SKM-1 treated with dmso at 0.1 percent for 144 hours (cell line): ENCODE measurements at regions not wholly inside any gene's neighbourhood (a gene's known extent, or its start where the extent isn't known, plus 50 kb on each side); places are given as distances from the start of the nearest gene placed in this dataset.

ENCODE experiments used
- DNase-seq: peaks from one replicate; lab custom pipeline; 2025; ENCODE audit not compliant: unreplicated experiment; lab: John Stamatoyannopoulos, UW

DNA sequence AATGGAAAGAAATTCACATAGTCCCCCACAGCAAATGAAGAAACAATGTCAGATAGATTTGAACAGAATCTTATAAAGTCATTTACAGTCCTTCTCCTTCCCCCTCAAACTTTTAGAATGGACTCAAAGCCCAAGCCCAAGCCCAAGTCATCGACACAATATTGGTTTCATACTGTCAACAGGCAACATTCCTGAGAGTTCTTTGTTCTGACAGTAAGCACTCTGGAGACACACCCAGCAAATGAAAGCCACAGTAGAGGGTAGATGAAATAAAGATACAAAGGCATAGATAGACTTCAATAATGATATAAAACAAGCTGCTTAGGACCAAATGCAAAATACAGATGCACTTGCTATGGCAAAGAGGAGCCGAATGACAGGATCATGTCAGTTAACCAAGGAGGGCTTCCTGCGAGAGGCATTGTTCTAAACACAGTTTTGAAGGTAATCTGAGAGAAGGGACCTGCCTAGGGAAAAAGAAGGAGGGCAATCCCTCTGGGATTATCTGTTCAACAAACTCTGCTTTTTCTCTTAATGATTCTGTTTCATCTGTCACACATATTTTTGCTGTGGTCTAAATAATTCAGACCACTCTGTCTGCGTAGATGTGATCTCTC is 97.1 kb upstream of the MAP4K3 start:
- no peak for DNase-seq

DNA sequence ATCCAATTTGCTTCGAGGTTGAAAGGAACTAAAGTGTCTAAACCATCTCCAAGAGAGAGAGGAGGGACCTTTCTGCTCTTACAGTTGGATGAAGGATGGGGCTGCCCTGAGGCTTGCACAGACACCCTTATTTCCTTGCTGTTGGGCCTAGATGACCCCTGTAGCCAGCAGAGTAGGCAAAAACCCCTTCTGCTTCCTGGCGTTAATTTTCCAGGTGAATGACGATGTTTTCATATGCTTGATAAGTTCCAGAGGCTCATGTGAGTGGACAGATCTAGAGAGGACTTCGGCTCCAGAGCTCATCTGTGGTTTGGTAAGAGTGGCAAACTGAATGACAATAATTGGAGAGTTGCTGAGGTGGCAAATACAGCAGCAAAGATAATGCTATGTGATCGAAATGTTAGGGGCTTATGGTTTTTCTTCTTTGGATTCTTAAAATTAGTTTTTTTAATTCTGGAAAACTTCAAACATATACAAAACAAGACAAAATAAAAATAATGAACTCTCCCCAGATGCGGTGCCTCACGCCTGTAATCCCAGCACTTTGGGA is 98.6 kb upstream of the MAP4K3 start:
- no peak for DNase-seq

DNA sequence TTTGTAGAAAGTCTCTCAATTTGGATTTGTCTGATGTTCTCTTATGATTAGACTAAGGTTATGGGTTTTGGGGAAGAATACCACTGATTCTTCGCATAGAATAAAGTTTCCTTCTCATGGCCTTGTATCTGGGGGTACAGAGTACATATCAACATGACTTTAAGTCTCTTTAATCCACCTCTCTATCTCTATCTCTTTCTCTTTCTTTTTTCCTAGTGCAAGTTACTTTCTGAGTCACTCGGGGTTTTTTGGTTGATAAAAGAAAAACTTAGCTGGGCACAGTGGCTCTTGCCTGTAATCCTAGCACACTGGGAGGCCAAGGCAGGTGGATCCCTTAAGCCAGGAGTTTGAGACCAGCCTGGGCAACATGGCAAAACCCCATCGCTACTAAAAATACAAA is 100.1 kb upstream of the MAP4K3 start:
- DNase-seq: no peak

DNA sequence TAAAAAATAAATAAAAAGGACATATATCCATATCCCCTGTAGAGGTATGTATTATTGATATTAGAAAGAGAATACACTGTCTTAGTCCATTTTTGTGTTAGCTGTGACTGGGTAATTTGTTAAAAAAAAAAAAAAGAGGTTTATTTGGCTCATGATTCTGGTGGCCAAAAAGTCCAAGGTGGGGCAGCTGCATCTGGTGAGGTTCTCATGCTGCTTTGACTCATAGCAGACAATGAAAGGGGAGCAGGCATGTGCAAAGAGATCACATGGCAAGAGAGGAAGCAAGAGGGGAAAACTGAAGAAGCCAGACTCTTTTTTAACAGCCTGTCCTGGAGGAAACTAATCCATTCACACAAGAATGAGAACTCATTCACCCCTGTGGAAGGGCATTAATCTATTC is 101.6 kb upstream of the MAP4K3 start:
- DNase-seq: no peak

DNA sequence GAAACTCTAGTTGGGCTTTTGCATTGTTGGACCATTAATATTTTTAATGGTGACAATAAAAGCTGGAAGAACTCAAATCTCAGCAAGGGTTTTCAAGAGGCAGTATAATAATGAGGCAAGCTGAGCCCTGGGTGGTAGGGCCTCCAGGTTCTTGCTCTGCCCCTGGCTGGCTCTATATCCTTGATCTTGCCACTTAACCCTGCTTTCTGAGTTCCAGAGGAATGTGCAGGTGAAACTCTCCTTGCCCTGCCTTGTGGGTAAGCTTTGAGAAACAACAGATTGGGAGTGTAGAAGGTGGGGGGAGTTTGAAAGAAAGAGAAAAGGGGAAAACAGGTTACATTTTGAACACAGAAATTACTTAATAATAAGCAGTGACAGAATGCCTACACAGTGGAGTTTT is 103.3 kb upstream of the MAP4K3 start:
- DNase-seq: no peak

DNA sequence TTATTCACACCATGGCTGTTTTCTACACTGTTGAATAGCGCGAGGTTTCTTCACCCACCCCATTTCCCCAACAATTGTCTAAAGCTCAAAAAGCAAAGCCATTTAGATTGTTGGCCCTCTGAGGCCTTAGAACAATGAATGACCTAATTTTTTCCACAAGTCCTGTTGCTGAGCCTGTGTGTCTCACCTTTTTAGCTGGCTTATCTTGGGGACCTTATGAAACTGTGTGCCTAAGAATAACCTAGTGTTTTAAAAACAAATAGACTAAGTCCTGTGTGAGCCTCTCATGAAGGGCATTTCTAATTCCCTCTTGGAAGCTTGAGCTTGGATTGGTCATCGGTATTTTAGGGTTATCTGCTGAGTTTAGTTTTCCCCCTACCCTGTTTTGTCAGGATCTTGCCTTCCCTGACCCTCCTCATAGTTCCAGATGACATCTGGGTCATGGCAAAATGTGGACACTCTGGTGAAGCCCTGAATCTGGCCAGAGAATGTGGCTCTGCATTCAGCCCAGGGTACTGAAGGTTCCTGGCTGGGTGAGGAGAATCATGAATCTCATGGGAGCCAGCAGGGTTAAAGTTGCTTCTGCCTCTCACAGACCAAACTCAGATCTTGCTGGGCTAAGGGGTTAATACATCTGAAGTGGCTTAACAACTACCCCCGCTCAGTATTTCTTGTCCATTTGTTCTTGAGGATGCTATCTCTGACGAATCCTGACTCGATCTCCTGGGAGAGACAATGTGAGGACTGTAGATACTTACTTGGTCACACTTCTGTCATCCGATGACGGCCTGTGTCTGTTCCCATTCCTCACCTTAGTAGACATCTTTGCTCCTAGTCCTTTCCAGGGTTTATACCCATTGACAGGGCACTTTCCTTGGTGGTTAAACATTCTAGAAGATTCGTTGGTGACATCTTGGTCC is 104.2 kb upstream of the MAP4K3 start:
- DNase-seq: no peak

DNA sequence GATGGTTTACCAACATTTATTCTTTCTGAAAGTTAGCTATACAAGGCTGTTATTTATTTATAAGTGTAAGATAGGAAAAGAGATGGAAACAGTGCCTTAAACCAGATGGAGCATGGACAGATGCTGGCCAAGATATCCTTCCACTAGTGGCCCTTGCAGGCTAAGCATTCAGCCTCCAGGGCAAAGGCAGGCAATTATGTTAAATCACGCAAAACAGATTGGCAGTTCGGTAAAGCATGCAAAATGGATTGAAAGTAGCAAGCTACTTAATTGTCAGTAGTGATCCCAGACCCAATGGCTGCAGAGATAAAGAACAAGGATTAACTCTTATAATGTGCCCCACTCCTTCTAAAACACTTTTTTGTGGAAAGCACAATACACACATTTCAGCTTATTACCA is 105.4 kb upstream of the MAP4K3 start:
- DNase-seq: no peak

DNA sequence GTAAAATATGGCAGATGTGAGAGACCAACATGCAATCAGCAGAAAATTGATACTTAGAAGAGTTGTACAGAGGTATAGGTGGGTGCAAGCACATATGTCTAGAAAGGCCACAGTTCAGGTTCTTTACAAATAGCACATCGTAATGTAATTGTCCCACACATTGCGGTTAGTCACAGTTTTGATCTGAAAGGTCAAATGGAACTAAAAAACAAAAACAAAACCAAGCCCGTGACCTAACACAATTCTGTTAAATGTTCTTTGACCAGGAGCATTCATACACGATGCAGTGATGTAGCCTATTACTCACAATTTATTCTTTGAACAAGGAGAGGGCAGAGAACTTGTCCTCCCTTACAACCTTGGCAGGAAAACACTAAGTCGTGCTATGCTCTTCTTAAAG is 108.9 kb upstream of the MAP4K3 start:
- DNase-seq: no peak

DNA sequence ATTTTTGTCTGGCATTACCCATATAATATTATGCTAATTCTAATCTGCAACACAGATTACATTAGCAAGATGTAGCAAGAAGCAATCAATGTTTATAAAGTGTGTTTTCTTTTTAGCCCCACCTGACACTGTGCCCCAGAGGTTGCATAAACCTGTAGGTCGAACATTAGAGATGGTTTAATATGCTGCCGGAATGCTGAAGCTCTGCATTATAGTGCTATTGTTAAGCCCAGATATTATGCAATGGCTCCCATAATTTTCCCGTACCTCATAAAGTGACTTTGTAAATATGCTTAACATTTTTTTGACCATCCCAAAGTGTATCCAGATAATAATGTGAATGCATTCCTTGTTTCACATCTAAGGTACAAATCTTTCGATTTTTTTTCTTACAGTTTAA is 109.3 kb upstream of the MAP4K3 start:
- DNase-seq: no peak

DNA sequence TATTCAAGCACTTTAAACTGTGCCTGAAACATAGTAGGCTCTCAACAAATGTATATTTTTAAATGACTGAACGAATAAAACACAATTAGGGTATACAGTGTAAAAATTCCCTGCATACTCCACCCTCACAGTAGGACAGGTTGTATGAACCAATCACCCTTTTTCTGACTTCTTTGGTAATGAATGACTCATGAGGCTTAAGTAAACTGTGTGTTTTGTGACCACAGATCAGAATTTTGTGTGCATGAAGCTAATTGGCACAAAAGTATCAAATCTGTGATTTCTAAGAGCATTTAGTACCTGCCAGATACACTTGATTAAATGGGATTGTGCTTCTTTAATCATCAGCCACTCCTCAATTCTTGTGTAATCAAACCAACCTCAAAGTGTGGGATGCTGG is 109.9 kb upstream of the MAP4K3 start:
- DNase-seq: no peak

DNA sequence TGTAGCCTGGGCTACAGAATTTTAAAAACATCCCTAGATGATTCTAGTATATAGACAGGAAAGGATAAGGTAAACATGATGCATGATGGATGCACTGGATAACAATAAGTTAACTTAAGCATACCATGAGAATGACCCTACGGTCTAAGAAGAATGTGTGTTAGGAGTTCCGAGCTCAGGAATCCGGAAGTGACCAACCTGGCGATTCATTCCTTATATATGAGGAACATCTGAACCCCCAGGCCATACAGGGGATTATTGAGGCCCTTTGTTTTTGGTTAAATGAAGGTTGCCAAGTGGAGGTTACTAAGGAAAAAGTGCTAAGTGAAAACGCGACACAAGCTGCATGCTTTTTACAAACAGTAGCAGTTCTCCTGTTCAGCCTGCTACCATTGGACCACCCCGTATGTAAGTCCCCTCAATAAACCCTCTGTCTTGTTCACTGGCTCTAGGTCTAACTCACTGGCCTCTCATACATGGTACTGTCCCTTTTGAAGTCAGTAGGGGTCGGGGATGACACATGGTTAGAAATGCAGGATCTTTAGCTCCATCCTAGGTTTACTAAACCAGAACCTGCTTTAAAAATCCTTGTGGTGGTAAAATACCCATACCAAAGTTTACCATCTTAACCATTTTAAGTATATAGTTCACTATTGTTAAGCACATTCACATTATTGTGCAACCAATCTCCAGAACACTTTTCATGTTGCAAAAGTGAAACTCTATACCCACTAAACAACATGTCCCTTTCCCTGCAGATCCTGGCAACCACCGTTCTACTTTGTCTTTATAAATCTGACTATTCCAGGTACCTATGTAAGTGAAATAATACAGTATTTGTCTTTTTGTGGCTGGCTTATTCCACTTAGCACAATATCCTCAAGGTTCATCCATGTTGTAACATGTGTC is 111.0 kb upstream of the MAP4K3 start:
- no peak for DNase-seq

DNA sequence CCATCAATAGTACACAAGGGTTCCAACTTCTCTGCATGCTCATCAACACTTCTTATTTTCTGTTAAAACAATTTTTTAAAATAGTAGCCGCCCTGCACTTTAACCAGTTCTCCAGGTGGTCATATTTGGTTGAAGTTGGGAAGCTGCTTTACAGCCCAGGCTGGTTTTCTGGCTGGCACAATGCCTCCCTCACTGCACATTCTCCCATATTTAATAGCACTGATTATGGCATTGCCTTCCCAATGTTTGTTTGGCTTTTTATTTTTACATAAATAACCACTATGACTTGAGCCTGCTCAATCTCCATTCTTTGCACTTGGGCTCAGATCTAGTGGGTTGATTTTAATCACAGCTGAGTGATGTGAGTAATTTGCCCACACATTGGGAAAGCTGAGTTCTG is 111.9 kb upstream of the MAP4K3 start:
- no peak for DNase-seq

DNA sequence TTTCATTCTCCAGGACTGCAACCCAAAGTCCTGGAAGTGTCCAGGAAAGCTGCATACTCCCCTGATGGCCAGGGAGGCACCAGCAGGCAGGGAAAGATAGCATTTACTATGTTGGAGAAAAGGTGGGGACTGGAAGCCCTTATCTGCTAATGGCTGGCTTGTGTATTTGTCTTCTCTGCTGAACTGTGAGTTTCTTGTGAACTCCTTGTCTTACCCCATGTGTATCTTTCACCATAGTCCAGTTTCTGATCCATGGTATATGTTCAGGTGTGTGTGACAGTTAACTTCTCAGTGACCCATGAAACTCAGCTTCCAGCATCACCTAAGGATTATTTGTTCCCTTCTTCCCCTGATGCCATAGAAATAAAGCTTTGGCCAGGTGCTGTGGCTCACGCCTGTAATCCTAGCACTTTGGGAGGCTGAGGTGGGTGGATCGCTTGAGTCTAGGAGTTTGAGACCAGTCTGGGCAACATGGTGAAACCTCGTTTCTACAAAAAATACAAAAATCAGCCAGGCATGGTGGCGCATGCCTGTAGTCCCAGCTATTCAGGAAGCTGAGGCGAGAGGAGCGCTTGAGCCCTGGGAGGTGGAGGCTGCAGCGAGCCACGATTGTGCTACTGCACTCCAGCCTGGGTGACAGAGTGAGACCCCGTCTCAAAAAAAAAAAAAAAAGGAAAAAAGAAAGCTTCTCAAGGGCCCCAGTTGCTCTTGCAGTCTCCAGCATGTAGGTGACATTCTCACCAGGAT is 112.8 kb upstream of the MAP4K3 start:
- no peak for DNase-seq

DNA sequence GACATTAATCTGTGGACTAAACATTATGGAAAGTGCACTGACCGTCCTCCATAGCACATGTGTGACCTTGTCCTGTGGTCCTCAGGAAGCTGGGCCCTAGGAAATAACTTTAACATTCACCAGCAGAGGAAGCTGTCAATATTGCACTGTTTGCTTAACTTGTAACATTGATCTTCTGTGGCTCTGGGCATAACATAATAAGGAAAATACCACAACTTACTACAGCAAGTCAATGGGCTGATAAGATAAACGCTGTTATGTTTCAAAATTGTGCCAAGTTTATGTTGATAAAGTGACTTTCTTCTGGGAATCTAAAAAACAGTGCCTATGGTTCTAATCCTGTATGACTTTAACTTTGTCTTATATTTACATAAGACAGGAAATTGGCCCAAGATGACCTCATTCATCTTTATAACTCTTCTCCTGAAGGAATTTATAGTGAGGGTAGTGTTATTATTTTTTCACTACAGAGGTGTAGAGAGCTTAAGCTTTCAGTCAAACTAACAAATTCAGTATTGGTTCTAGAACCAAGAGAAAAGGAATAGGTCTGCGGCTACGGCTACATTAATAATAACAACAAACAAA is 113.7 kb upstream of the MAP4K3 start:
- no peak for DNase-seq

DNA sequence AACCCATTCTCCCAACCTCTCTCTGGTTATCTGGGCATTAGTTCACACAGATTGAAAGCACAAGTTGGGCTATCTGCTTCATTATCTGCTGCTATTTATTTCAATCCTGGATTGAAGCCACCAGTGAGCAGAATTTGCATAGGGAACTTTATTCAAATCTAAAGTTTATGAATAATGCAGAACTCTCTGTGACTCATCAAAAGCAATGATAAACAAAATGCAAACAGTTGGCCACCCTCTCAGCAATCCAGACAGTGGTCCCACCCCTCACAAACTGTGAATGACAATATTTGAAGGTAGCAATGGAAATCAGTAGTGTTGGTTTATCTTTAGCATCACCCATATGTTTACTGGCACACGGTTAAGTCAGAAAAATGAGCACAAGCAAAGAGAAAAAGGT is 106.8 kb upstream of the TMEM178A start:
- no peak for DNase-seq

DNA sequence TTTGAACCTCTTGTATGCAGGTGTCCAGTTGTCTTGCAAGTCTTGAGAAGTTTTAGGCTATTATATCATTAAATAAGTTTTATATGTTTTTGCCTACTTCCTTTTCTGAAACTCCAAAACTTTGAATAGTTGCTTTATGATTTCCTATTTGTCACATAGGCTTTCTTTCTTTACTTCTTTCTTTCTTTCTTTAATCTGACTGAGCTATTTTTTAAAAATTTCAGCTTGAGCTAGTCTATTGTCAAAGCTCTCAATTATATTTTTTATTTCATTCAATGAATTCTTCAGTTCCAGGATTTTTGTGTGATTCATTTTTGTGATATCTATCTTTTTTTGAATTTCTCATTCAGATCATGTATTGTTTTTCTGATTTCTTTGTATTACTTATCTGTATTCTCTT is 102.1 kb upstream of the TMEM178A start:
- DNase-seq: no peak

DNA sequence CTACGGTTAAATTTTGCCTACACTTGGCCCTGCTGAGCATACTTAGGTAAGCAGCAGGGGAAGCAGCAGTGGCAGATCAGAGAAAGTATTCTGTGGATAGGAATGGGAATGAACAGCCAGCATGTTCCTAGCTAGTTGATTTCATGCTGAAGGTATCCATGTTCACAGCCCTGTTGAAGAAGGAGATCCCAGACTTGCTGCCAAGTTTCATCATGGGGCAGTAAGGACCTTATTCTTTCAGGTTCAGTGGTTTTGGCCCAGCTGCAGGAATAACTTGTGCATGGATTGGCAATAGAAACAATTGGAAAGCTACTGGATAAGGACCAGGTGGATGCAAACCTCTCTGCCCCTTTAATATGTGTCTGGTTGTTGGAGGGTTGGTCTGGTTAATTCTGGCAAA is 98.2 kb upstream of the TMEM178A start:
- DNase-seq: no peak

DNA sequence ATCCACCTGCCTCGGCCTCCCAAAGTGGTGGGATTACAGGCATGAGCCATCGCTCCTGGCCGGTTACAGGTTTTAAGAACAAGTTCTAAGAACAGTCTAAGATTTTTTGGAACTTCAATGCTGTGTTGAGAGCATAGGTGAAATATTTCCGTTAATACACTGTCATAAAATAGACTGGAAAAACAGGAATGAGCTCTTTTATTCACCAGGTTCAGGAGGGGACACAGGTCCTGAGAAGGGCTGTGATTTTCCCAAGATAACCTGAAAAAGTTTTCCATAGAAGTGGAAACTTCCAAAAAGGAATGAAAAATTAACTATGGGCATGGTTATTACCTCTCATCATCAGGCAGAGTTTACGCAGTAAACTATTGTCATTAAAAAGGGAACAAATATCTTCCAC is 97.6 kb upstream of the TMEM178A start:
- DNase-seq: no peak

DNA sequence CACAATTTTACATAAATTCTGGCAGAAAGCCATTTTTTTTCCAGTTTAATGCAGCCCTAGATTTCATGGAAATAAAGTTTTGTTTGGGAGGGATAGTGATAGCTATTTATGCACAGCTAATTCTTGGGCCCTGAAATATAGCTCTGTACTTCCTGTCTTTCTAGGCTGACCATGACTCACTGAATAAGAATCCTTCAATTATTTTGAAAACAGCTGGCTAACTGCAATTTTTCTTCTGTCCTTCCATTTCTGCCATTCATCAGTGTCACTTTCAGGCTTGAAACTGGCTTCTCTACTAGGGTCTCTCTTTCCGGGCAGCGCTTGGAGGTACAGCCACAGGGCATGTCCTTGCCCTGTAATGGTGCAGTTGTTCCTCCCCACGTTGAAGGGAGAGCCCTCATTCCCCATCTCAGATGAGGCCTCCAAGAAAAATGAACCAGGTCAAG is 97.1 kb upstream of the TMEM178A start:
- no peak for DNase-seq

DNA sequence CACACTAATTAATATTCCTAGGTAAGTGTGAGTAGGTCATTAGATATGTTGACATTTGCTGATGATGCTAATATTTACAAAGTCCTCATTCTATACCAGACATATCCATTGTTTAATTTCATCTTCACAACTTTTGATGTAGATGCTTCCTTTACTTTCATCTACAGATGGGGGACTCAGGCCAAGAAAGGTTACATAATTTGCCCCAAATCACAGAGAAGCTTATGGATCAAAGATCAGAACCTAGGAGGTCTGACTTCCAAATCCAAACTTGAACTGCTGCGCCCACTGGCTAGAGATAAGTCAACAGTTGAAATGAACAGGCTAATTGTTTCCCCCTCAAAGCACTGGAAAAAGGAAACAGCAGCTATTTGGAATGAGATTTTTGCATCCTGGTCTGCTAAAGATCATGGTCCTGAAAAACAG is 95.6 kb upstream of the TMEM178A start:
- no peak for DNase-seq
